HFF-Myc (cell line): ENCODE measurements at regions not wholly inside any gene's neighbourhood (a gene's known extent, or its start where the extent isn't known, plus 50 kb on each side); places are given as distances from the start of the nearest gene placed in this dataset.

Experiments
- DNase-seq: peaks from one replicate; pipeline ENCODE4 v3.0.0-alpha.2; 2011; ENCODE audit warnings: low read depth; ENCODE audit errors: extremely low read depth
- H3K4me3 ChIP-seq: replicated peaks from 2 replicates; pipeline ENCODE4 v1.5.1; 2011; ENCODE audit warnings: low read depth, mild to moderate bottlenecking, control low read depth, low read length
- CTCF ChIP-seq: IDR thresholded peaks from 2 replicates; pipeline ENCODE4 v1.5.1; 2012; ENCODE audit warnings: mild to moderate bottlenecking, low read depth, low read length, control low read depth; ENCODE audit errors: missing control alignments

- peak overlapping the region; percentile 36 for H3K4me3 ChIP-seq
- TF ChIP-seq CTCF: no peak
- no peak for DNase-seq
Observed at GRCh38 chr1:201739492-201740085, 89.4 kb upstream of the IPO9 start.

- DNase-seq: no peak
- no peak for TF ChIP-seq CTCF
- H3K4me3 ChIP-seq: peak overlapping the region; percentile 36
Observed at GRCh38 chr1:201740086-201740541, 88.8 kb upstream of the IPO9 start.

- no peak overlapping the region; the same call in 1 of the 2 replicates for H3K4me3 ChIP-seq
- DNase-seq: no peak
Observed at GRCh38 chr1:201740670-201741111, 88.3 kb upstream of the IPO9 start.

GRCh38 chr1:201741763-201742342, 87.1 kb upstream of the IPO9 start:
- no peak for DNase-seq
- H3K4me3 ChIP-seq: no peak overlapping the region
- TF ChIP-seq CTCF: no peak

More at GRCh38 chr1:201740670-201741111, 88.3 kb upstream of the IPO9 start:
- TF ChIP-seq CTCF: no peak

- no peak overlapping the region for H3K4me3 ChIP-seq
- no peak for TF ChIP-seq CTCF
- DNase-seq: no peak
Observed at GRCh38 chr1:201742476-201742875, 86.5 kb upstream of the IPO9 start.

- TF ChIP-seq CTCF: no peak
- DNase-seq: no peak
- H3K4me3 ChIP-seq: no peak overlapping the region
Observed at GRCh38 chr1:201742955-201743805, 85.8 kb upstream of the IPO9 start.
